Inflammatory macrophage (primary cell): ENCODE measurements at regions not wholly inside any gene's neighbourhood (a gene's known extent, or its start where the extent isn't known, plus 50 kb on each side); places are given as distances from the start of the nearest gene placed in this dataset.

ENCODE experiments used
- DNase-seq, 2 donors: peaks; one replicate each; pipeline ENCODE4 v3.0.0-alpha.2; 2020 to 2022

DNA sequence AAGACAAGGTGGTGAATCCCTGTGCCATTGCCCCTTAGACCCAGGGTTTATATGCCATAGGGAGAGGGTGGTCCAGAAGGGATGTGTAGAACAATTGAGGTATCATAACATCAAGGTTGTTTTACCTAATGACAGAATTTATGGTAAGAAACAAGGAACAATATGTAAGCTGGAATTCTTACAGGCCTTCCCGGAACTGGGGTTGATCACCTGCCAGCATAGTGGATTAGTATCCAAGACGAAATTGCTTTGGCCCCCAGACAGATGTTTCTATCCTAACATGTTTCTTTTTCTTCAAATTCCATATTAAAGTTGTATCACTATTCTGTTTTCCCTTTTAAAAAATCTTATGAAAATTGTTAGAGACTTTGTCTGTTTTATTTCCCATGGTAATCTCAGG, 343.8 kb upstream of the ANO3 start:
- no peak for DNase-seq

DNA sequence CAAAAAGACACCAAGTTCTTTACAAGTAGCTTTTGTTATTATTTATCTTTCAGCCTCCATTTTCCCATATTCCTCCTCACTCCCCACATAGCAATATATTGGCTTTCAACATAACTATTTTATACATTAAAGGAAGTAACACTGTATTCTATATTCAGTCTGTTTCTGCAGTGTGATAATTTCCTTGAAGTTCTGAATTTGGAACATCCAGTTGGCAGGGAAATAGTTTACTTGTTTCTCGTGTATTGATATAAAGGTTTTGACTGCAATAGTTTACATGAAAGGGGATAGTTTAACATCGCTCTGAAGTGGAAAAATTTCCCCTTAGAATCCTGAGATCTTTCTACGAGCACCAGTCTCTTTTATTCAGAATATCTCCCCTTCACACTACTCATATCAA, 341.5 kb upstream of the ANO3 start:
- no peak for DNase-seq

- DNase-seq, result no peak
Measured at GRCh38 chr11:25991476-25991875, 340.5 kb upstream of the ANO3 start.

- no peak for DNase-seq
Measured at GRCh38 chr11:25992294-25992693, 339.6 kb upstream of the ANO3 start.

- DNase-seq, result no peak
Measured at GRCh38 chr11:25993016-25993415, 338.9 kb upstream of the ANO3 start.

DNA sequence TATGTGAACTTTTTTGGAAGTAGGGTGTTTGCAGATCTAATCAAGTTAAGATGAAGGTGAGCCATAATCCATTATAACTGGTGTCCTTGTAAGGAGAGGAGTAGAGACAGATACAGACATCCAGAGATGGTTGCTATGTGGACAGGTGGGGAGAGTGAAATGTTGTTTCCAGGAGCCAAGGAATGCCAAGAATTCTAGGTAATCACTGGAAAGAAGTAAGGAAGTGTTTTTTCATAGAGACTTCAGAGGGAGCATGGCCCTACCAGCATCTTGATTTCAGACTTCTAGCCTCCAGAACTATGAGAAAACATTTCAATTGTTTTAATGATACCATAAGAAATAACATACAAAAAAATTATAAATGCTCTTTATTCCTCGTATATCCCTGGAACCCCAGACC, 320.5 kb upstream of the ANO3 start:
- no peak for DNase-seq

DNA sequence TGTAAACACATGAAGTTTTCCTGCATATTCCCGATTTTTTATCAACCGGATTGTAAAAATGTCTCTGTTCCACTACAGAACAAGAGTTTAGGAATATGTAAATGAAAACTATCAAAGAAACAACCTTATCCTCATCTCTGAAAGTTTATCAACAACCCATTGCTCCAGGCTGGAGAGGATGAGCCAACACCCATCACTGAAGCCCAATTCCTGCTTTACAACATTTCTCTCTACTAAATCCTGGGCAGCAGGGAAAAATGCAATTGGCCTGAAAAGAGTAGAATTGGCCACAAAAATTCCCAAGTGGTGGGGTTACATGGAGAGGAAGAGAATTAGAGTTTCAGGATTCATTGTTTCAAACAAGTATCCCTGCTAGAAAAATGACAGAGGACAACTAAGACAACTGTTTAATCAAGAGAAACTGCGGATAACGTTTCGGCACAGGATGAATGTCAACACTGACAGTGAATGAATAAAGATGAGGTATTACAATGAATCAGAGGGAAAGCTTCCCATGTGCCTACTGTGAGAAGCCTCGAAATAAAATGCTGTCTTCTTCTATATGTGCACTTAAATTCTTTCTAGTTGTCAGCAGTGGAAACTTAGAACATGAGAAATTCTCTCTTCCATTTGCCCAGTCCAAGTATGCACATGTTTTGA, 317.3 kb upstream of the ANO3 start:
- DNase-seq, result no peak

DNA sequence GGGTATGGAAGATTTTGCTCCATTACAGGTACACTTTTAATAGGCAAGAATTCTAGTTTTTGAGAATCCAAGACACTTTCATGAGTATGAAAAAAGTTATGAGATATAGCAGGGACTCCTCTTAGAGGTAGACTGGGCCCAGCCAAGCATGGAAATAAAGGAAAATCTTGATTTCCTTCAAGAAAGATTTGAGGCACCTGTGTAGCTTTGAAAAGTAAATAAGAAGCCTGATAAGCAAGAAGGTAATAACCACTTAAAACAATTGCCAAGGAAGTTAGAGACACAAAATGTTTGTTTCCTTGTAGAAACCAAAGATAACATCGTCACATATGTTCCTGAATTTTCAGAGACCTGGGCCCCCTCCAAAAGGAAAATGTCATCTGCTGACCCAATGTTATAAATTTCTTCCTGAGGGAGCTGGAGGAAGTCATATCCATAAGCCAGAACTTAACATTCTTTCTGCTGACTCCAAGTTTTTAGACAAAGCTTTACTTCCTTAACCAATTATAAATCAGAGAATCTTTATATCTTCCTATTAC, 314.5 kb upstream of the ANO3 start:
- no peak for DNase-seq

GRCh38 chr11:26017903-26018302, 314.0 kb upstream of the ANO3 start:
- DNase-seq, result no peak

GRCh38 chr11:26018336-26018735, 313.6 kb upstream of the ANO3 start:
- no peak for DNase-seq

DNA sequence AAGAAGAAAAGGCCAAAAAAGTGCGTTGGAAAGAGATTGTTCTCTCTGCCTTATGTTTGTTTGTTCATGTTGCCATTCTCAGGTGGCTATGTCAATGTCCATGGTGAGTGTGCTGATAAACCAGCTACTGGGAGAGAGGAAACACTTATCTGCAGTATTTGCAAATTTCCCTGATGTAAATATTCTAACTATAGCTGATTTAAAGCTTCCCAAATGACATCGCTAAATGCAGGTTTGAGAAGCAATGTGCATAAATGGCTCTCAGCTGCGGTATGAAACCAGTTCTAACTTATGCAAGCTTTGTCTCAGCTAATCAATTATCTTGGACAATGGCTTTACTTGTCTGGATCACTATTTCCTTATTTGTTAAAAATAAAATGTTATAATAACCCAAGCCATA, 312.5 kb upstream of the ANO3 start:
- DNase-seq, result no peak

- DNase-seq, result no peak
Measured at GRCh38 chr11:26021017-26021416, 310.9 kb upstream of the ANO3 start.

DNA sequence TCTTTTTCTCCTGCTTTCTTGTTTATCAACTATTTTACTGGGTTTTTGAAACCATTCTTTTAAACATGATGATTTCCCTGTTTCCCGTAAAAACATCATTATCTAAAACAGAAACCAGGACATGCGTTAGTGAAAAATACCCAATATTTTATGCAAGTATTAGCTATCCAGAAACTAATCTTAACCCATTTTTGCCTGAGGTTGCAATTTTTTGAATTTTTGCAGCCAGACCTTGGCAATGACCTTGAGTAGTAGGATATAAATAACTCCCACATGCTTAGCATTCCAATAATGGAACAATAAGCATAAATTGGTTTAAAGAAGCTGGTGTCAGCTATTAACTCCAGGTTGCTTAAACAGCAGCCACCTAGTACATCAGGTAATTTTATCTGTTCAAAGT, 308.9 kb upstream of the ANO3 start:
- DNase-seq, result no peak

GRCh38 chr11:26025676-26026075, 306.3 kb upstream of the ANO3 start:
- DNase-seq, result no peak

DNA sequence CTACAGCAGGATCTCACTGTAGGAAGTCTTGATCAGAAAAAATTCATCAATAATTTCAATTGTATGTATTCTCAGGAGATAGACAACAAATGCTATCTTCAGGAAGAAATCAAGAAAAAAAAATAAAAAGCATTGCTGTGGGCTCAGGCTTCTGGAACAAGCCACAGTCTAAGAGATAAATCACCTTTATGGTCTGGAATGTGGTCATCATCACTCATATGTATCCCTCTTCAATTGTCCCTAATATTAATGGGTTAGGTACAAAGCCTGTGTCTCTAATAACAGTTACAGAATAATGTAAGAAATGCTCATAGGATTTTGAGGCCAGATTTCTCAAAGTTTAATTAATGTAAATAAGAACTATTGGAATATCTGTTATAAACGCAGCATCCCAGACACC, 305.9 kb upstream of the ANO3 start:
- no peak for DNase-seq

DNA sequence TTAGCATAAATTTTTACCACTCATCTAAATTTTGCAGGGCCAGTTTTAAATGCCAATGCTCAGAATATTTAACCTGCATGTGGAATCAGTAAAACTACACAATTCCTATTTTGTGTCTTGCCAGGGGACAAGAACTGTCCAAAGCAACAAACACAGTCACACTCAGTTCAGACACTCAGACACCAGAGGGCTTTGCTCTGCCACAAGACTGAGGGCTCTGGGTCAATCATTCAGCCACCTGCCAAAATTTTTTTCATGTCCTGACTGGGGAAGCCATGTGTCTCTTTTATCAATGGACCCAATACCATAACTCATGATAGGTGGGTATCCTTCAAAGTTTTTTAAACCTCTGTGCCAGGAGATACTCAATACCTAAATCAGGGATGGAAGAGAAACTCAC, 304.0 kb upstream of the ANO3 start:
- no peak for DNase-seq

DNA sequence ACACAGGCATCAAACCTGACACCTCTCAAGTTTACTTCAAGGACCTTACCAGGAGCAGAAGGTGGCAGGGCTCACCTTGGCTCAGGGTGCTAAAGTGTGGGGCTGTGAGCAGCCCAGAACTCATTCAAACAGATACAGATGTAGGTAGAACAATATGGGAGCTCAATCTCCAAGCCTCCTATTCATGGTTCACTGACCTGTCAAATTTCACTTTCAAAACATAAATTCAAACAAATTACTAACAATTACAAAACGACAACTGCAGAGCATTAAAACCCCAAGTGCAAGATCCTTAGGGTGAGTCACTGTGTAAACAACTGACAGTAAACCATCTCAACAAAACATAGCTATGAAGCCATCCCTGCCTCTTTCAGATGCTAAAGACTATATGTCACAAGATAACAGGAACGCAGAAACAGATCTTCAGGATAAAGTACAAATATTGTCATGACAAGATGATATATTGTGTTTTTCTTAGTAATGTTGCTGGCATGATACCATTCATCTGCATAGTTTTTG, 303.5 kb upstream of the ANO3 start:
- DNase-seq, result no peak

GRCh38 chr11:26030399-26030798, 301.5 kb upstream of the ANO3 start:
- DNase-seq, result no peak

DNA sequence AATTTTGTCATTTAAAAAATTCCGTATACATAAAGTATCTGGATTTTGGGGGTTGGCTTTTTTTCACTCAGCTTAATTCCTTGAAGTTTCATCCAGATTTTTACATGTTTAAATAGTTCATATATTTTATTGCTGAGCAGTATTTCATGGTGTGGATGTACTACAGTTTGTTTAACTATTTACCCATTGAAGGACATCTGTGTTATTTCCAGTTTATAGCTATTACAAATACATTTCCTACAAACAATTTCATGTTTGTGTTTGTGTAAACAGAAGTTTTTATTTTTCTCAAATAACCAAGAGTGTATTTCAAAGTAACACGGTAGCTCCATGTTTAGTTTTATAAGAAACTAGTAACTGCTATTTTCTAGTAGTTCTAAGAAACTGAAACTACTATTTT, 299.7 kb upstream of the ANO3 start:
- DNase-seq, result no peak

- DNase-seq, result no peak
Measured at GRCh38 chr11:26035696-26036095, 296.2 kb upstream of the ANO3 start.

DNA sequence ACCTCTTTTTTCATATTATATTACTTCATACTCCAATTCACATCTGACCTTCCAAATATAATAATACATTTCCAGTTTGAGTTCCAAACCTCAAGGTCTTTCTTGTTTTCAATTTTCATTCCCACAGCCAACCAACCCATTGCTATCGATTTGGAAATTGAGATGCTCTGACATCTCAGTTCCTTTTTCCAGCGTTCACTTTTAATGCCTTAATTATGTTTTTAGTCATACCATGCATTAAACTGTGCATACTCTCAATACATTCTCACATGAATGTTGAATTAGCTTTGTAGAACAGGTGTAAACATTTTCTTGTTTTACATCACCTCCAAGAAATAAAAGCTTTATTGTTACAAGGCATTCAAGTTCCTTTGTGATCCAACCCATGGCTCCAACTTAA, 294.2 kb upstream of the ANO3 start:
- DNase-seq, result no peak

DNA sequence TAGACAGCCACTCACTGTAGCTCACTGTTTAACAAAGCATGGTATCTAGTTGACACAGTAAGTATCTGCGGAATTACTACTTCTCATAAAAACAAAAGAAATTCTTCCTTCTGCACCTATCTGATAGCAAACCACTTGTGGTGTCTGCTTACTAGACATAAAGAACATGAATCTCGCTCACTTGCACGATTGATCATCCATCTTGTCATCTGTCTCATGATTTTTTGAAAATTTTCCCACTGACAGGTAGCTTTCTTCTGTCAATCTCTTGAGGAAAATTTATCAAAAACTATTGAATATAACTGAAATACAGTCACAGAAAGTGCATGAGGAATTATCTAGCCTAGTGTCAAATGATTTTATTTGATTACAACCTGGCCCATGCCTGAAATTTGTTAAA, 291.6 kb upstream of the ANO3 start:
- no peak for DNase-seq

DNA sequence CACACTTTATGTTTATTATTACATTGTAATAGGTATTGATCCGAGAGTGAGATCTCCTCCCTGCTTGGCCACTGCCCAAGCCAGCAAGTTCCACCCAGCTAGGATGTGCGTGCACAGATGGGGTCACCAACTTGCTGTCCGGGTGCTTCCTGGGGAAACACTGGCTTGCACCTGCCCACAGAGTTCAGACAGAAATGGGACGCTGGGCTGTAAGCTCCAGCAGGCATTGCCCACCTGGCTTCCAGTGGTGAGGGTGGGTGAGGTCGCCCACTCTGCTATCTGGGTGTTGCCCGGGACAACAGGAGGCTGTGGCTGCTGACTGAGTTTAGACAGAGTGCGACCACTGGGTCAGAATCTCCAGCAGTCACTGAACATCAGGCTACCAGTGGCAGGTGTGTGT, 289.8 kb upstream of the ANO3 start:
- no peak for DNase-seq

GRCh38 chr11:26043665-26044064, 288.3 kb upstream of the ANO3 start:
- DNase-seq, result no peak

- no peak for DNase-seq
Measured at GRCh38 chr11:26044389-26044788, 287.5 kb upstream of the ANO3 start.
